Testis (tissue), 2 donors: ENCODE measurements at regions not wholly inside any gene's neighbourhood (a gene's known extent, or its start where the extent isn't known, plus 50 kb on each side); places are given as distances from the start of the nearest gene placed in this dataset.

Source experiments
- CTCF ChIP-seq, 3 experiments: fragments of 450-650 bp in 2 of 3; fragments of 200-600 bp in 1 of 3; sonication (generic) in 1 of 3; IDR thresholded peaks; one replicate each; pipeline ENCODE4 v1.5.1; 2016 to 2019; ENCODE audit warnings: antibody characterized with exemption in 3 of 3, mild to moderate bottlenecking in 2 of 3, moderate library complexity in 1 of 3
- POLR2A ChIP-seq: fragments of 450-650 bp; IDR thresholded peaks from one replicate; pipeline ENCODE4 v1.6.1; 2017; ENCODE audit warnings: antibody characterized with exemption, mild to moderate bottlenecking, moderate library complexity

DNA sequence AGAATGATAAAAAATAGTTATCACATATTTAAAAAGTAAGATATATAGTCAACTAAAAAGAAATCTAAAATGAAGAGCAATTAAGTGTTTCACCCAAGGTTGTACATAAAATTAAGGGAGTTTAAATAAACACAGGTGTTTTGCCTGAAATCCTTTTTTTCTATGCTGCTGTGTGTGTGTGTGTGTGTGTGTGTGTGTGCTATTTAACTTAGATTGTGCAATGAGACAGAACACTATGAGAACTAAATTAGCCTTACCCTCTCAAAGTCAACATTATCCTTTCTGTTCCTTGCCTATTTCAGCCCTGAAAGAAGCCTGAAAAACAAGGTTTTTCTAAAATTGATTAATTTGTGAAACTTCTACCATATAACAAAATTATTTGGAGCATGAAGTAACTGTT is 516.2 kb downstream of the ELAVL2 start:
- TF ChIP-seq CTCF (IDR thresholded peaks at IDR 0.05), result no peak
- TF ChIP-seq POLR2A, result no peak
